ENCODE measurements at regions not wholly inside any gene's neighbourhood (a gene's known extent, or its start where the extent isn't known, plus 50 kb on each side); places are given as distances from the start of the nearest gene placed in this dataset.

- ChIA-PET CTCF (no interaction called here), POLR2A (ENCODE audit: low non-redundant PET) (no interaction called here)
- BruUV-seq (replicated peaks), result no TSS peak
- Histone ChIP-seq H3K27ac (ENCODE audit: low read depth, low read length, poor library complexity, severe bottlenecking) (no peak overlapping the region), H3K4me1 (ENCODE audit: insufficient read depth, low read length, poor library complexity, severe bottlenecking) (peaks cover 1% of the 10 kb centered on the region), H3K36me3 (ENCODE audit: insufficient read depth, low read length, poor library complexity, severe bottlenecking) (no peaks in the 10 kb centered on the region), H3K9me3 (ENCODE audit: low read depth, low read length, poor library complexity, severe bottlenecking) (no peaks in the 10 kb centered on the region), H3K27me3 (replicated peaks; ENCODE audit: insufficient read depth, low read depth, low read length, poor library complexity) (peaks cover 35% of the 10 kb centered on the region), H3K4me3 (ENCODE audit: low read depth, low read length, poor library complexity, severe bottlenecking) (no peak overlapping the region)
- intact Hi-C loops (cut with micrococcal nuclease; ENCODE audit: unreplicated experiment), result loop anchor here (5.0 to 10.0 kb wide), 3 partner anchors 297 to 774 kb away; no protein-coding TSS in a partner anchor
- TF ChIP-seq CTCF (conservative IDR thresholded peaks at IDR 0.05; ENCODE audit: low read depth, low read length), result no peak
- no peak for TF ChIP-seq EZH2 (IDR thresholded peaks at IDR 0.05; ENCODE audit: borderline replicate concordance, low read depth, low read length, poor library complexity, severe bottlenecking)
- DNase-seq (ENCODE audit: low spot score), result no peak
Observed at GRCh38 chr11:32171445-32171844, 80.6 kb downstream of the RCN1 start.

DNA sequence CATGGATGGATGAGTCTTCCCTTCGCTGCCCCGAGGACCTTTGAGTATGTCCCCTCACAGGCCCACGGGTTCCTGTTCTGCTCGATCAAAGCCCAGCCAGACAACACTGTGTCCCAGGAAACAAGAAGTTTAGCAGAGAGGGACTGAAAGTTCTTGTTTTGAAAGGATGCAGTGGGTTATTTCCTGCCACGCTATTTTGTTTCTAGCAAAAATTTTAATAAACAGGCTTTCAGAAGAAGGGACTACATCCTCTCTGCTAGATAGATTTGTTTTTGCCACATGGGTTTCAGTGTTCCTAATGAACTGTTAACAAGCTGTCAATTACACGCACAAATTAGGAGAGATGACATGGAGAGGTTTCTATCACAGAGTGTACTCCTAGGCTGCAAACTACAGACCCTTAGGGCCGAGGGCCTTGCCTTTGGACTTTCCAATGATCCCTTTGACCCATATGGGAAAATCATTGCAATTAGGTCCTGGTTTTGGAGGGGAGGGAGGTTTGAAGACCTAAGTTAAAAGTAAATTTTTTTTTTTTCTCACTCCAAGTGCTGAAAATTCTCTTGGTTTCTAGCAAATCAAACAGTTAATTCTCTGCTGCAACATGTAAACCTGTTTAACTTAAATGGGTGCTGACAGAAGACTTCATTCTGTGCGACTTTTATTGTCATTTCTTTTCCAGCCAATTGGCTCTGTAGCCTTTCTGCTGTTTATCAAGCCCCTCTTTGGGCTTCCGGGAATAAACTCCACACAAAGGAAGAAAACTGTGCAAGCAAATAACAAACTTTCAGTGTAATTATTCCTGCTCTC, 81.4 kb downstream of the RCN1 start:
- Histone ChIP-seq H3K4me3 (ENCODE audit: low read depth, low read length, poor library complexity, severe bottlenecking) (no peak overlapping the region), H3K9me3 (ENCODE audit: low read depth, low read length, poor library complexity, severe bottlenecking) (no peaks in the 10 kb centered on the region), H3K36me3 (ENCODE audit: insufficient read depth, low read length, poor library complexity, severe bottlenecking) (no peaks in the 10 kb centered on the region), H3K27ac (ENCODE audit: low read depth, low read length, poor library complexity, severe bottlenecking) (no peak overlapping the region), H3K4me1 (ENCODE audit: insufficient read depth, low read length, poor library complexity, severe bottlenecking) (peaks cover 4% of the 10 kb centered on the region), H3K27me3 (replicated peaks; ENCODE audit: insufficient read depth, low read depth, low read length, poor library complexity) (peaks cover 28% of the 10 kb centered on the region)
- intact Hi-C loops (cut with micrococcal nuclease; ENCODE audit: unreplicated experiment), result loop anchor here (5.0 to 10.0 kb wide), 3 partner anchors 297 to 775 kb away; no protein-coding TSS in a partner anchor
- TF ChIP-seq EZH2 (IDR thresholded peaks at IDR 0.05; ENCODE audit: borderline replicate concordance, low read depth, low read length, poor library complexity, severe bottlenecking) (no peak), CTCF (conservative IDR thresholded peaks at IDR 0.05; ENCODE audit: low read depth, low read length) (no peak)
- ChIA-PET CTCF (interaction anchor here (1.8 kb wide), 1 partner anchor 120 kb away, joined by 9 read pairs; no protein-coding TSS in a partner anchor), POLR2A (ENCODE audit: low non-redundant PET) (no interaction called here)
- BruUV-seq (replicated peaks), result no TSS peak
- no peak for DNase-seq (ENCODE audit: low spot score)

DNA sequence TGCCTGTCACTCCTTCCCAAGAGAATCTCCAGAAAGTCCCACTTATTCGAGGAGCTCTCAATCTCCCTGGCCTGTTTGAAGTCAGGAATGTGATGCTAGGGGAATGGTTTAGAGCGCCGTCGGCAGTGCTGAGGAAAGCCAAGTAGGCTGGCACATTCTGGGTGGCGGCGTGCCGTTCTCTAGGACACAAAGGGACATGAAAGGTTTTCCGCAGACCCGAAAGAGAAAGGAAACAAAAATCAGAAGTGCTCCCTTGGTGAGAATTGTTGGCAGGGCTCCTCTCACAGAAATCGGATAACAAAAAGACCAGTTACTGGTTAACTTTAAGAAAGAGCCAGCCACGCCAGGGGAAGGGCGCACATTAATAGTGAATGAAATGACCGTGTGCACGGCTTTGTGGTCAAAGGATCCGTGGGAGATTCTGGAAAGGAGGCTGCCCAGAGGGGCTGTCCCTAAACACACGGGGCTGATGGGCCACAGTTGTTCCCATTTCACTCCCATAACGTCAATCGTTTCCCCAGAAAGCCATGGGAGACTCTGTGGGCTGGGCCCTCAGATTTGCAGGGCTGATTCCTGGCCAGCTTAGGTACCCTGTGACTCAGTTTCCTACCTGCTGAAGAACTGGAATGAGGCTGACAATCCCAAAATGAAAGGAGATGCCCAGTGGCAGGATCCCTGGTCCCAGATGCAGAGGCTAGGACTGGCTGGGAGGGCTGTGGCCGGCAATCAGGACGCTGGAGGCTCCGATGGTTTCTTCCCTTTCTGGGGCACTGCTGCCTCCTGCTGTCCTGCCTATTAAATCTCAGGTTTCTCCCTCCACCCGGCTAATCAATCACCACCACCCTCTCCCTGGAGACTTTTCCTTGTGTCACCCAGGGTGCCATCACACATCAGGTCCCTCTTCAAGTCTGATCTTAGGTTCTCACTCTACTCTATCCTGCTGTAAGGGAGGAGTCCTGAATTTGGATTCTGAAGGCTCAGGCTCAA, 82.3 kb downstream of the RCN1 start:
- POLR2A ChIA-PET (ENCODE audit: low non-redundant PET), result no interaction called here
- Histone ChIP-seq H3K4me3 (ENCODE audit: low read depth, low read length, poor library complexity, severe bottlenecking) (no peak overlapping the region), H3K4me1 (ENCODE audit: insufficient read depth, low read length, poor library complexity, severe bottlenecking) (peaks cover 4% of the 10 kb centered on the region), H3K27me3 (replicated peaks; ENCODE audit: insufficient read depth, low read depth, low read length, poor library complexity) (peaks cover 30% of the 10 kb centered on the region), H3K9me3 (ENCODE audit: low read depth, low read length, poor library complexity, severe bottlenecking) (no peaks in the 10 kb centered on the region), H3K27ac (ENCODE audit: low read depth, low read length, poor library complexity, severe bottlenecking) (no peak overlapping the region), H3K36me3 (ENCODE audit: insufficient read depth, low read length, poor library complexity, severe bottlenecking) (no peaks in the 10 kb centered on the region)
- DNase-seq (ENCODE audit: low spot score), result peak; percentile 83
- intact Hi-C loops (cut with micrococcal nuclease; ENCODE audit: unreplicated experiment), result loop anchor here (5.0 to 10.0 kb wide), 3 partner anchors 298 to 776 kb away; no protein-coding TSS in a partner anchor
- BruUV-seq (replicated peaks), result no TSS peak
- TF ChIP-seq EZH2 (IDR thresholded peaks at IDR 0.05; ENCODE audit: borderline replicate concordance, low read depth, low read length, poor library complexity, severe bottlenecking), result no peak
- peak; percentile 91 for TF ChIP-seq CTCF (conservative IDR thresholded peaks at IDR 0.05; ENCODE audit: low read depth, low read length)
- CTCF ChIA-PET, result interaction anchor here (0.7 to 1.8 kb wide), 3 partner anchors 73 to 166 kb away, joined by 3 to 9 read pairs (median 3); no protein-coding TSS in a partner anchor
